Mesendoderm (in vitro differentiated cells): ENCODE measurements at regions not wholly inside any gene's neighbourhood (a gene's known extent, or its start where the extent isn't known, plus 50 kb on each side); places are given as distances from the start of the nearest gene placed in this dataset.

Source experiments
- DNase-seq: peaks from one replicate; pipeline ENCODE4 v3.0.0; 2013
- H2AK5ac ChIP-seq: 2 replicates; pipeline ENCODE4 v1.6.1; 2013; ENCODE audit warnings: low read length, inconsistent platforms
- H2BK120ac ChIP-seq: 2 replicates; pipeline ENCODE4 v1.6.1; 2013; ENCODE audit warnings: low read depth, mild to moderate bottlenecking, low read length, moderate library complexity, mixed read lengths
- H2BK15ac ChIP-seq: replicated peaks from 2 replicates; pipeline ENCODE4 v1.6.1; 2013; ENCODE audit warnings: low read depth, mild to moderate bottlenecking, moderate library complexity
- H2BK5ac ChIP-seq: 2 replicates; pipeline ENCODE4 v1.6.1; 2013; ENCODE audit warnings: low read length, inconsistent platforms
- H3K18ac ChIP-seq: 2 replicates; pipeline ENCODE4 v1.6.1; 2013; ENCODE audit warnings: mild to moderate bottlenecking, low read length, mixed read lengths
- H3K23ac ChIP-seq: one replicate; pipeline ENCODE4 v1.6.1; 2013; ENCODE audit warnings: low read length
- H3K27ac ChIP-seq: 2 replicates; pipeline ENCODE4 v1.5.1; 2013; ENCODE audit warnings: low read depth, mild to moderate bottlenecking, inconsistent platforms, low read length, moderate library complexity
- H3K27me3 ChIP-seq: 2 replicates; pipeline ENCODE4 v1.6.1; 2013; ENCODE audit warnings: low read length, control low read depth, mild to moderate bottlenecking, inconsistent platforms; ENCODE audit not compliant: insufficient read depth, poor library complexity
- H3K36me3 ChIP-seq: 2 replicates; pipeline ENCODE4 v1.6.1; 2013; ENCODE audit warnings: low read length, inconsistent platforms; ENCODE audit not compliant: control insufficient read depth, insufficient read depth
- H3K4ac ChIP-seq: one replicate; pipeline ENCODE4 v1.6.1; 2013; ENCODE audit warnings: low read depth, mild to moderate bottlenecking, low read length, moderate library complexity
- H3K4me1 ChIP-seq: 2 replicates; pipeline ENCODE4 v1.6.1; 2013; ENCODE audit warnings: low read depth, low read length, inconsistent platforms; ENCODE audit not compliant: control insufficient read depth
- H3K4me2 ChIP-seq: 2 replicates; pipeline ENCODE4 v1.6.1; 2013; ENCODE audit warnings: low read length
- H3K4me3 ChIP-seq: 2 replicates; pipeline ENCODE4 v1.5.1; 2013; ENCODE audit warnings: mild to moderate bottlenecking, low read length
- H3K56ac ChIP-seq: one replicate; pipeline ENCODE4 v1.6.1; 2013; ENCODE audit warnings: low read length
- H3K79me1 ChIP-seq: 2 replicates; pipeline ENCODE4 v1.6.1; 2013; ENCODE audit warnings: low read length, inconsistent platforms
- H3K79me2 ChIP-seq: 2 replicates; pipeline ENCODE4 v1.6.1; 2013; ENCODE audit warnings: mild to moderate bottlenecking, low read length; ENCODE audit not compliant: control insufficient read depth, insufficient read depth
- H3K9ac ChIP-seq: 2 replicates; pipeline ENCODE4 v1.6.1; 2013; ENCODE audit warnings: low read length, inconsistent platforms
- H4K5ac ChIP-seq: one replicate; pipeline ENCODE4 v1.6.1; 2013; ENCODE audit warnings: low read length
- H4K8ac ChIP-seq: one replicate; pipeline ENCODE4 v1.6.1; 2013; ENCODE audit warnings: low read depth, mild to moderate bottlenecking, control low read depth, low read length, moderate library complexity
- WGBS: extraction: QIAGEN DNeasy Blood & Tissue Kit; methylation state at CpG from one replicate; pipeline ENCODE4 v1.1.7; 2013; ENCODE audit warnings: low lambda C conversion rate, missing lambda C conversion rate; ENCODE audit not compliant: insufficient coverage; ENCODE audit errors: extremely low coverage; 5-methylcytosine and 5-hydroxymethylcytosine counted together

GRCh38 chr2:126786765-126787164, 111.9 kb upstream of the TEX51 start:
- no peak overlapping the region for H3K18ac ChIP-seq
- H2AK5ac ChIP-seq: no peak overlapping the region
- no peaks in the 10 kb centered on the region for H3K79me2 ChIP-seq
- no CpG with 5 or more reads among the region's 4 CpGs for WGBS
- H2BK120ac ChIP-seq: no peak overlapping the region
- H2BK15ac ChIP-seq: no peak overlapping the region
- no peak overlapping the region for H3K4me2 ChIP-seq
- H3K36me3 ChIP-seq: no peaks in the 10 kb centered on the region
- no peak overlapping the region for H3K4ac ChIP-seq
- no peak overlapping the region for H4K8ac ChIP-seq
- no peak overlapping the region for H4K5ac ChIP-seq
- H3K56ac ChIP-seq: no peak overlapping the region
- no peaks in the 10 kb centered on the region for H3K27me3 ChIP-seq
- no peaks in the 10 kb centered on the region for H3K4me1 ChIP-seq
- no peak overlapping the region for H3K9ac ChIP-seq
- H3K79me1 ChIP-seq: no peaks in the 10 kb centered on the region
- no peak overlapping the region for H3K4me3 ChIP-seq
- H2BK5ac ChIP-seq: no peak overlapping the region
- no peak overlapping the region for H3K27ac ChIP-seq
- no peak overlapping the region for H3K23ac ChIP-seq
- DNase-seq: no peak

DNA sequence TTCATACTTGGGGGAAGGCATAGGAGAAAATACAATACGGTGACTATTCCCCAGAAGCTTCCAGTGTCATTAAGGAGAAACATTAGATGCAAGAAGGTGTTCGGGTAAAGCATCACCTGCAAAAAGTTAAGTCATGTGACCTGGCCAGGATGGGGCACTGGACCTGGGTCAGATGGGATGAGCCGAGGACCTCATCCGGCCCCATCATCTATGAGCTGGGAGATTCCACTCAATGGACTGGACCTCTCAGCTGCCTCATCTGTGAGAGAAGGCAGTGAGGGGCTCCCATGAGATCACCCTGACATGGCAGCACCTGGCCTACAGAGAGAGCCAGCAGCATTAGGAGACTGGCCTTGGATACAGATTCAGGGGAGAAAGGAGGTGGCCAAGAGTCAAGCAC, 111.4 kb upstream of the TEX51 start:
- Histone ChIP-seq H3K79me1 (no peaks in the 10 kb centered on the region), H3K23ac (no peak overlapping the region), H3K56ac (no peak overlapping the region), H4K5ac (no peak overlapping the region), H2BK15ac (no peak overlapping the region), H2AK5ac (no peak overlapping the region), H3K27me3 (no peaks in the 10 kb centered on the region), H2BK120ac (no peak overlapping the region), H3K4me2 (no peak overlapping the region), H3K4me3 (no peak overlapping the region), H3K9ac (no peak overlapping the region), H3K18ac (no peak overlapping the region), H2BK5ac (no peak overlapping the region), H3K27ac (no peak overlapping the region), H3K4me1 (no peaks in the 10 kb centered on the region), H4K8ac (no peak overlapping the region), H3K79me2 (no peaks in the 10 kb centered on the region), H3K36me3 (no peaks in the 10 kb centered on the region), H3K4ac (no peak overlapping the region)
- no CpG with 5 or more reads among the region's 4 CpGs for WGBS
- DNase-seq: no peak

GRCh38 chr2:126788113-126788512, 110.6 kb upstream of the TEX51 start:
- Histone ChIP-seq H3K4me2 (no peak overlapping the region), H3K56ac (no peak overlapping the region), H2BK15ac (no peak overlapping the region), H3K23ac (no peak overlapping the region), H4K8ac (no peak overlapping the region), H3K79me1 (no peaks in the 10 kb centered on the region), H3K9ac (no peak overlapping the region), H2BK5ac (no peak overlapping the region), H2AK5ac (no peak overlapping the region), H3K27me3 (no peaks in the 10 kb centered on the region), H3K4me1 (no peaks in the 10 kb centered on the region), H4K5ac (no peak overlapping the region), H3K79me2 (no peaks in the 10 kb centered on the region), H3K36me3 (no peaks in the 10 kb centered on the region), H3K4ac (no peak overlapping the region), H3K18ac (no peak overlapping the region), H2BK120ac (no peak overlapping the region), H3K27ac (no peak overlapping the region), H3K4me3 (no peak overlapping the region)
- no CpG with 5 or more reads among the region's 4 CpGs for WGBS
- DNase-seq: no peak

DNA sequence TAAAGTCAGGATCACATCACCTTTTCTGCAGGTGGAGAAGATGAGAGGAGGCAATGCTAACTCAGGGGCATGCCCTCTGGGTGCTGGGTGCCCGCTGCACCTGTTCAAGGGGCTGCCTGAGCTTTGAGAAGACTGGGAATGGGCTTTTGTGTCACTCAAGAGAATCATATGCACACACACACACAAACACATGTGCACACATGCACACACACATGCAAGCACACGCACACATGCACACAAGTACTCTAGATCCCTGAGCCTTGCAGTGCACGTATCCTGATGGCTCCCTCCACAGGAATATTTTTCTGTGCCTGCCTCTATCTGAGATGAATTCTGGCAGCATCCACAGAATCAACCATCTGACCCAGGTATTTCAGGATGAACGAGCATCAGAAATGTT, 110.0 kb upstream of the TEX51 start:
- H3K23ac ChIP-seq: no peak overlapping the region
- H3K18ac ChIP-seq: no peak overlapping the region
- no peak overlapping the region for H2BK120ac ChIP-seq
- H3K27me3 ChIP-seq: no peaks in the 10 kb centered on the region
- H3K56ac ChIP-seq: no peak overlapping the region
- no peak overlapping the region for H3K27ac ChIP-seq
- no peaks in the 10 kb centered on the region for H3K4me1 ChIP-seq
- H2BK5ac ChIP-seq: no peak overlapping the region
- H3K79me1 ChIP-seq: no peaks in the 10 kb centered on the region
- no CpG with 5 or more reads among the region's 4 CpGs for WGBS
- H4K5ac ChIP-seq: no peak overlapping the region
- H3K4me2 ChIP-seq: no peak overlapping the region
- H3K4ac ChIP-seq: no peak overlapping the region
- H3K79me2 ChIP-seq: no peaks in the 10 kb centered on the region
- no peak overlapping the region for H3K4me3 ChIP-seq
- DNase-seq: no peak
- H2BK15ac ChIP-seq: no peak overlapping the region
- H3K36me3 ChIP-seq: no peaks in the 10 kb centered on the region
- H2AK5ac ChIP-seq: no peak overlapping the region
- no peak overlapping the region for H3K9ac ChIP-seq
- H4K8ac ChIP-seq: no peak overlapping the region

DNA sequence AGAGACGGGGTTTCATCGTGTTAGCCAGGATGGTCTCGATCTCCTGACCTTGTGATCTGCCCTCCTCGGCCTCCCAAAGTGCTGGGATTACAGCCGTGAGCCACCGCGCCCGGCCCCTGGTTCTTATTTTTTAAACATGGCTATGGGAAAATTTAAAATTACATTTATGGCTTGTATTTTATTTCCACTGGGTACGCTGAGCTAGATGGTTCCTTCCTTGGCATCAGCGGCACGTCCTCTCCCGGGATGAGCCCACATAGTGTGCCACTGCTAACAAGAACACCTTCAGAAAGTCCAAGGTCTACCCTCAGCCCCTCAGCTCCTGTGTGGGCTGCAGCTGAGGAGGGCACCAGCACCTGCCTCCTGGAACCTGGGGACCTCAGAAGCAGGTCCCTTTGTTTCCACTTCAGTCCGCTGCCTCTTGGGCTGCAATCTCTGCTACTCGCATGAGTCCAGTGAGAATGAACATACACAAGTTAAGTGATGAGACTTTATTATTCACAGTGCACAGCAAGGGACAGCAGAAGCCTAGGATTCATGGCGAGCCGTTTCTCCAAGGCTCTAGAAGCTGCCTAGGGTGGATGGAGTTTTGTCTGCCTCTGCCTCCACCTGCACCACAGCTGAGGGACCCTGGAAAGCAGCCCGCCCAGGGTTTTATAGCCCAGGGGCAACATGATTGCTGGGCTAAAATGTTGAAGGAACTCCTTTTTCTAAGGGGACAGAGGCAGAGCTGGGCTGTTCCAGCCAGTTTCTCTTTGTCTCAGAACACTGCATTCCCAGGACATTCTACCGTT, 107.5 kb upstream of the TEX51 start:
- Histone ChIP-seq H3K9ac (no peak overlapping the region), H2AK5ac (no peak overlapping the region), H2BK5ac (no peak overlapping the region), H3K27me3 (no peaks in the 10 kb centered on the region), H3K27ac (no peak overlapping the region), H2BK15ac (no peak overlapping the region), H2BK120ac (no peak overlapping the region), H4K5ac (no peak overlapping the region), H3K4ac (no peak overlapping the region), H3K56ac (no peak overlapping the region), H3K79me1 (no peaks in the 10 kb centered on the region), H3K4me1 (no peaks in the 10 kb centered on the region), H3K4me2 (no peak overlapping the region), H3K23ac (no peak overlapping the region), H3K79me2 (no peaks in the 10 kb centered on the region), H3K4me3 (no peak overlapping the region), H3K36me3 (no peaks in the 10 kb centered on the region), H4K8ac (no peak overlapping the region), H3K18ac (no peak overlapping the region)
- DNase-seq: no peak
- WGBS: no CpG with 5 or more reads among the region's 18 CpGs

DNA sequence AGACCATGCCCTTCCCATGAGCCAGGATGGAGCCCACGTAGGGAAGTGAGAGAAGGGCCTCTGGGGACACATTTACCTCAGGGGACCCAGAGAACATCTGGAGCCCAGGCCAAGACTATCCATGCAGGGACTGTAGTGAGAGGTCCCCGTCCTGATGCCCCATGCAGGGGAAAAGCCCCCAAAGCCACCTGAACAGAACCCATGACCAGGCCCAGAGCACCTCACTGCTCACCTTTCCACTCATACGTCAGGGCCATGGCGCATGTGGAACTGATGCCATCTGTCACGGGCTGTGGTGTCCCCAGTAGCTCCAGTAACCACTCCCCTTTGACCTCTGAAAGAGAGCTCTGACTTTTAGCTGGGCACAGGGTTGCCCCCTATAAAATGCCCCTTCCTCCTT, 106.5 kb upstream of the TEX51 start:
- Histone ChIP-seq H4K5ac (no peak overlapping the region), H2BK15ac (no peak overlapping the region), H3K4ac (no peak overlapping the region), H3K79me1 (no peaks in the 10 kb centered on the region), H3K27ac (no peak overlapping the region), H2BK120ac (no peak overlapping the region), H3K4me3 (no peak overlapping the region), H3K56ac (no peak overlapping the region), H3K36me3 (no peaks in the 10 kb centered on the region), H2BK5ac (no peak overlapping the region), H2AK5ac (no peak overlapping the region), H3K79me2 (no peaks in the 10 kb centered on the region), H3K23ac (no peak overlapping the region), H3K4me1 (no peaks in the 10 kb centered on the region), H3K27me3 (no peaks in the 10 kb centered on the region), H3K18ac (no peak overlapping the region), H4K8ac (no peak overlapping the region), H3K4me2 (no peak overlapping the region), H3K9ac (no peak overlapping the region)
- no peak for DNase-seq
- no CpG with 5 or more reads among the region's 5 CpGs for WGBS
